Hepatocyte (in vitro differentiated cells): ENCODE measurements at regions not wholly inside any gene's neighbourhood (a gene's known extent, or its start where the extent isn't known, plus 50 kb on each side); places are given as distances from the start of the nearest gene placed in this dataset.

Experiments
- CTCF ChIP-seq: fragments of 200-600 bp; sonication (generic); IDR thresholded peaks from 2 replicates; pipeline ENCODE4 v1.5.1; 2016; ENCODE audit warnings: antibody characterized with exemption, mild to moderate bottlenecking; ENCODE audit not compliant: poor library complexity
- EZH2 ChIP-seq: fragments of 200-600 bp; sonication (generic); IDR thresholded peaks from 2 replicates; pipeline ENCODE4 v1.6.1; 2016; ENCODE audit warnings: antibody characterized with exemption, mild to moderate bottlenecking, borderline replicate concordance

- TF ChIP-seq CTCF (no peak), EZH2 (no peak)
Measured at GRCh38 chr11:134802116-134802515, 390.1 kb upstream of the B3GAT1 start.
